ENCODE measurements at regions not wholly inside any gene's neighbourhood (a gene's known extent, or its start where the extent isn't known, plus 50 kb on each side); places are given as distances from the start of the nearest gene placed in this dataset.

DNA sequence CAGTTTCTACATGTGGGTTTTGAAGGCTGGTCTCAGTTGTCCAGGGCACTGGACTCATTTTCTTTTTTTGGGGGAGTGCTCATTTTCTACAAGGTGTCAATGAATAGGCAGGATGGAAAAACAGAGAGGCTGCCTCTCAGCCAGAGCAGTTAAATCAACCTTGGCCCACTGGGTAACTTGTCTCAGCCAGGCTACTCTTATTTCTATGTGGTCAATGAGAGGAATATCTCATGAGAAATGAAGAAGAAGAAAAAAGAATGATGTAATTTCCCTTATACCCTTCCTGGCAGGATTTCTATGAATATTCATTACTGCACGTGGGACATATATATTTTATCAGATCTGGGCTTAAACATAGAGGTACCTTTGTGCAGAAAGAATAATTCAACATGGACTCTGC is 155.2 kb upstream of the E2F7 start:
- H3K27me3 ChIP-seq (ENCODE audit: control insufficient read depth in 2 of 2, insufficient read depth in 2 of 2, low read length in 2 of 2): no peaks in the 10 kb centered on the region
- H3K9ac ChIP-seq (replicated peaks; ENCODE audit: extremely low read depth, insufficient read depth, low read length): no peak overlapping the region
- dilution Hi-C loops (cut with MboI; ENCODE audit: extremely low pct_ligation_motif_present, low sequenced_read_pairs) (no loop called here), intact Hi-C loops (cut with micrococcal nuclease) (no loop called here)
- no peaks in the 10 kb centered on the region for H3K9me3 ChIP-seq (replicated peaks; ENCODE audit: control insufficient read depth, insufficient read depth, low read length)
- no peak overlapping the region for H3K27ac ChIP-seq (ENCODE audit: insufficient read depth, low read depth, low read length)
- no peaks in the 10 kb centered on the region for H3K79me2 ChIP-seq (ENCODE audit: control insufficient read depth, insufficient read depth, low read length)
- CTCF ChIA-PET: interaction anchor here (0.7 kb wide), 1 partner anchor 200 kb away, joined by 3 read pairs; no protein-coding TSS in a partner anchor
- no peak overlapping the region for H3K4me2 ChIP-seq (ENCODE audit: insufficient read depth, low read length)
- H3K4me3 ChIP-seq (replicated peaks in 1 of 3; ENCODE audit: insufficient read depth in 1 of 3, low read depth in 1 of 3, low read length in 3 of 3): no peak overlapping the region
- no peaks in the 10 kb centered on the region for H4K20me1 ChIP-seq (replicated peaks; ENCODE audit: control insufficient read depth, extremely low read depth, insufficient read depth, low read length)
- POLR2A ChIA-PET: no interaction called here
- no peaks in the 10 kb centered on the region for H3K36me3 ChIP-seq (ENCODE audit: control insufficient read depth in 2 of 2, extremely low read depth in 1 of 2, insufficient read depth in 2 of 2, low read length in 2 of 2)
- H3K4me1 ChIP-seq (ENCODE audit: control insufficient read depth, extremely low read depth, insufficient read depth, low read length): no peaks in the 10 kb centered on the region
- DNase-seq (ENCODE audit: low read depth, low spot score) (no peak), FAIRE-seq (no peak)
- BruUV-seq (replicated peaks): no TSS peak
- H3K9me1 ChIP-seq (replicated peaks; ENCODE audit: control insufficient read depth, extremely low read depth, insufficient read depth, low read length): no peaks in the 10 kb centered on the region
- TF ChIP-seq FOS (IDR thresholded peaks at IDR 0.05; ENCODE audit: borderline replicate concordance, insufficient read depth, low read length): no peak
- TF ChIP-seq, protein P1, sequence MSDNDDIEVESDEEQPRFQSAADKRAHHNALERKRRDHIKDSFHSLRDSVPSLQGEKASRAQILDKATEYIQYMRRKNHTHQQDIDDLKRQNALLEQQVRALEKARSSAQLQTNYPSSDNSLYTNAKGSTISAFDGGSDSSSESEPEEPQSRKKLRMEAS (IDR thresholded peaks at IDR 0.05; ENCODE audit: insufficient read depth, insufficient read length): no peak
- TF ChIP-seq JUN (IDR thresholded peaks at IDR 0.05; ENCODE audit: borderline replicate concordance, insufficient read depth, insufficient read length, low read depth): no peak
- no peak for TF ChIP-seq EZH2 (IDR thresholded peaks at IDR 0.05; ENCODE audit: borderline replicate concordance, low read depth, low read length, severe bottlenecking)
- TF ChIP-seq, protein P2, sequence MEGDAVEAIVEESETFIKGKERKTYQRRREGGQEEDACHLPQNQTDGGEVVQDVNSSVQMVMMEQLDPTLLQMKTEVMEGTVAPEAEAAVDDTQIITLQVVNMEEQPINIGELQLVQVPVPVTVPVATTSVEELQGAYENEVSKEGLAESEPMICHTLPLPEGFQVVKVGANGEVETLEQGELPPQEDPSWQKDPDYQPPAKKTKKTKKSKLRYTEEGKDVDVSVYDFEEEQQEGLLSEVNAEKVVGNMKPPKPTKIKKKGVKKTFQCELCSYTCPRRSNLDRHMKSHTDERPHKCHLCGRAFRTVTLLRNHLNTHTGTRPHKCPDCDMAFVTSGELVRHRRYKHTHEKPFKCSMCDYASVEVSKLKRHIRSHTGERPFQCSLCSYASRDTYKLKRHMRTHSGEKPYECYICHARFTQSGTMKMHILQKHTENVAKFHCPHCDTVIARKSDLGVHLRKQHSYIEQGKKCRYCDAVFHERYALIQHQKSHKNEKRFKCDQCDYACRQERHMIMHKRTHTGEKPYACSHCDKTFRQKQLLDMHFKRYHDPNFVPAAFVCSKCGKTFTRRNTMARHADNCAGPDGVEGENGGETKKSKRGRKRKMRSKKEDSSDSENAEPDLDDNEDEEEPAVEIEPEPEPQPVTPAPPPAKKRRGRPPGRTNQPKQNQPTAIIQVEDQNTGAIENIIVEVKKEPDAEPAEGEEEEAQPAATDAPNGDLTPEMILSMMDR (IDR thresholded peaks at IDR 0.05; ENCODE audit: extremely low read depth in 1 of 2, insufficient read depth in 1 of 2, low read depth in 1 of 2, low read length in 2 of 2): no peak
- TF ChIP-seq POLR2AphosphoS5 (IDR thresholded peaks at IDR 0.05; ENCODE audit: insufficient read depth, low read depth, low read length): no peak
- TF ChIP-seq POLR2A (IDR thresholded peaks at IDR 0.05; ENCODE audit: low read depth, low read length): no peak
- TF ChIP-seq MYC (IDR thresholded peaks at IDR 0.05; ENCODE audit: low read depth, low read length): no peak
- no peak for TF ChIP-seq GATA2 (IDR thresholded peaks at IDR 0.05; ENCODE audit: insufficient read depth, insufficient read length, low read depth, low read length)
- H2AFZ ChIP-seq (ENCODE audit: low read depth, low read length): no peak overlapping the region

Data from endothelial cell of umbilical vein (primary cell).